Vagina (tissue), 2 donors: ENCODE measurements at regions not wholly inside any gene's neighbourhood (a gene's known extent, or its start where the extent isn't known, plus 50 kb on each side); places are given as distances from the start of the nearest gene placed in this dataset.

Experiments
- DNase-seq, 2 donors: peaks; one replicate each; pipeline ENCODE4 v3.0.0-alpha.2; 2017; ENCODE audit errors: extremely low spot score in 2 of 2
- H3K27ac ChIP-seq: fragments of 200-600 bp; sonication (generic); one replicate; pipeline ENCODE4 v1.5.1; 2019
- H3K27me3 ChIP-seq: fragments of 200-600 bp; sonication (generic); one replicate; pipeline ENCODE4 v1.5.1; 2019
- H3K36me3 ChIP-seq, 2 donors: fragments of 200-600 bp; sonication (generic); one replicate each; pipeline ENCODE4 v1.5.1; 2017 to 2019
- H3K4me1 ChIP-seq: fragments of 200-600 bp; sonication (generic); one replicate; pipeline ENCODE4 v1.5.1; 2019
- H3K4me3 ChIP-seq, 2 donors: fragments of 200-600 bp; sonication (generic); 1 replicate in 1 of 2; 2 replicates in 1 of 2; pipeline ENCODE4 v1.5.1; 2016 to 2019
- H3K9me3 ChIP-seq: fragments of 200-600 bp; sonication (generic); one replicate; pipeline ENCODE4 v1.5.1; 2019
- CTCF ChIP-seq, 3 experiments: fragments of 450-650 bp in 2 of 3; fragments of 200-600 bp in 1 of 3; sonication (generic) in 1 of 3; IDR thresholded peaks; one replicate each; pipeline ENCODE4 v1.5.1; 2017 to 2019; ENCODE audit warnings: antibody characterized with exemption in 3 of 3, mild to moderate bottlenecking in 2 of 3, moderate library complexity in 2 of 3
- POLR2A ChIP-seq, 2 donors: fragments of 450-650 bp; IDR thresholded peaks; one replicate each; pipeline ENCODE4 v1.6.1; 2017; ENCODE audit warnings: antibody characterized with exemption in 2 of 2, mild to moderate bottlenecking in 2 of 2, moderate library complexity in 2 of 2
- POLR2AphosphoS5 ChIP-seq, 2 donors: sonication (generic); formaldehyde crosslinking; IDR thresholded peaks; one replicate each; pipeline ENCODE4 v1.9.0; 2017; ENCODE audit warnings: antibody characterized with exemption in 2 of 2, mild to moderate bottlenecking in 2 of 2, low read depth in 1 of 2; ENCODE audit not compliant: insufficient read depth in 1 of 2
- intact Hi-C: fragments of 100-400 bp; cut with DNase I; formaldehyde crosslinking; loops from one replicate; pipeline ENCODE4 v1.15.1; 2023

DNA sequence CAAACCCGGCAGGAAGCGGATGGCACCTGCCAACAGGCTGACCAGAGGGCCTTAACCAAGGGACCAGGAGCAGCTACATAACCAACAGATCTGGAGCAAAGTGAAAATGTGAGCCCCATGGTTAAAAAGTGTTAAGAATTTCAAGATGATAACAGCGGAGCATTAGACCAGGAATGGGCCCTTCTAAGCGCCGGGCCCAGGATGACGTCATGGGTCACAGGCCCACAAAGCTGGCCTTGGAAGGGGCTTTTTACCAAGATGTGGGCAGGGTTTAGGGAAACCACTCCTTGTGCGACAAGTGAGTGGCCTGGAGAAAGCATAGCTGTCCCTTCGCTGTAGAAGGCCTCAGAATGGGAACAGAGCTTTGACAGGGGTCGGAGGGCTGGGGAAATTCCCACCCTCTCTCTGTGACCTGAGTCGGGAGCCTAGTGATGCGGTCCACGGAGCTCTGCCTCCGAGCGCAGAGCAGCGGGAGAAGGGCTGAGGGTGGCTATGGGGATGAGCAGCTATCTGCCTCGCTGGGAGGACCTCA is 84.4 kb upstream of the RPL38 start:
- intact Hi-C loops, result no loop called here
- no peak for DNase-seq
- Histone ChIP-seq H3K4me3 (no peak overlapping the region), H3K9me3 (no peaks in the 10 kb centered on the region), H3K27ac (no peak overlapping the region), H3K36me3 (no peaks in the 10 kb centered on the region), H3K27me3 (no peaks in the 10 kb centered on the region), H3K4me1 (no peaks in the 10 kb centered on the region)
- no peak for TF ChIP-seq POLR2AphosphoS5 (IDR thresholded peaks at IDR 0.05; ENCODE audit: insufficient read depth in 1 of 2, low read depth in 1 of 2)
- TF ChIP-seq POLR2A (IDR thresholded peaks at IDR 0.05), result no peak
- TF ChIP-seq CTCF (IDR thresholded peaks at IDR 0.05), result no peak

- no peaks in the 10 kb centered on the region for H3K36me3 ChIP-seq
- no peak for TF ChIP-seq CTCF (IDR thresholded peaks at IDR 0.05)
- TF ChIP-seq POLR2AphosphoS5 (IDR thresholded peaks at IDR 0.05; ENCODE audit: insufficient read depth in 1 of 2, low read depth in 1 of 2), result no peak
- TF ChIP-seq POLR2A (IDR thresholded peaks at IDR 0.05), result no peak
- intact Hi-C loops, result no loop called here
- DNase-seq, result no peak
- no peaks in the 10 kb centered on the region for H3K27me3 ChIP-seq
- no peak overlapping the region for H3K27ac ChIP-seq
- no peaks in the 10 kb centered on the region for H3K9me3 ChIP-seq
- H3K4me3 ChIP-seq, result no peak overlapping the region
- no peaks in the 10 kb centered on the region for H3K4me1 ChIP-seq
Measured at GRCh38 chr17:74119965-74120364, 83.5 kb upstream of the RPL38 start.

GRCh38 chr17:74123350-74123749 is 80.1 kb upstream of the RPL38 start:
- H3K27ac ChIP-seq, result no peak overlapping the region
- TF ChIP-seq POLR2A (IDR thresholded peaks at IDR 0.05) (no peak), POLR2AphosphoS5 (IDR thresholded peaks at IDR 0.05; ENCODE audit: insufficient read depth in 1 of 2, low read depth in 1 of 2) (no peak), CTCF (IDR thresholded peaks at IDR 0.05) (no peak)
- H3K4me3 ChIP-seq, result no peak overlapping the region
- H3K4me1 ChIP-seq, result no peaks in the 10 kb centered on the region
- H3K36me3 ChIP-seq, result no peaks in the 10 kb centered on the region
- H3K9me3 ChIP-seq, result no peaks in the 10 kb centered on the region
- DNase-seq, result no peak
- intact Hi-C loops, result no loop called here
- no peaks in the 10 kb centered on the region for H3K27me3 ChIP-seq

GRCh38 chr17:74123866-74124444 is 79.5 kb upstream of the RPL38 start:
- DNase-seq, result no peak
- no peak for TF ChIP-seq POLR2A (IDR thresholded peaks at IDR 0.05)
- Histone ChIP-seq H3K4me3 (no peak overlapping the region), H3K27ac (no peak overlapping the region), H3K4me1 (no peaks in the 10 kb centered on the region), H3K27me3 (no peaks in the 10 kb centered on the region), H3K9me3 (no peaks in the 10 kb centered on the region), H3K36me3 (no peaks in the 10 kb centered on the region)
- intact Hi-C loops, result no loop called here

- TF ChIP-seq POLR2AphosphoS5 (IDR thresholded peaks at IDR 0.05; ENCODE audit: insufficient read depth in 1 of 2, low read depth in 1 of 2), result no peak
- no peak for TF ChIP-seq POLR2A (IDR thresholded peaks at IDR 0.05)
- TF ChIP-seq CTCF (IDR thresholded peaks at IDR 0.05), result no peak
- DNase-seq, result no peak
- H3K9me3 ChIP-seq, result no peaks in the 10 kb centered on the region
- H3K4me3 ChIP-seq, result no peak overlapping the region
- H3K4me1 ChIP-seq, result no peaks in the 10 kb centered on the region
- no peaks in the 10 kb centered on the region for H3K36me3 ChIP-seq
- H3K27ac ChIP-seq, result no peak overlapping the region
- no peaks in the 10 kb centered on the region for H3K27me3 ChIP-seq
- intact Hi-C loops, result no loop called here
Measured at GRCh38 chr17:74125156-74125555, 78.3 kb upstream of the RPL38 start.
